ENCODE measurements at regions not wholly inside any gene's neighbourhood (a gene's known extent, or its start where the extent isn't known, plus 50 kb on each side); places are given as distances from the start of the nearest gene placed in this dataset.

GRCh38 chr13:105177265-105177900 is 1358.1 kb downstream of the EFNB2 start (continued):
- TF ChIP-seq WT1 (tag by site-specific recombination; IDR thresholded peaks at IDR 0.05): no peak
- no peak for TF ChIP-seq ZNF211 (tag by site-specific recombination; IDR thresholded peaks at IDR 0.05; ENCODE audit: low read depth)
- TF ChIP-seq ZNF174 (tag by site-specific recombination; IDR thresholded peaks at IDR 0.05): no peak

- CTCF ChIA-PET: no interaction called here
- H3K9me3 ChIP-seq (ENCODE audit: control insufficient read depth, insufficient read depth, low read depth, low read length): no peaks in the 10 kb centered on the region
- no peak overlapping the region for H3K27ac ChIP-seq (ENCODE audit: extremely low read depth, low read depth, low read length)
- TF ChIP-seq KLF8 (tag by site-specific recombination; IDR thresholded peaks at IDR 0.05): no peak
- no peak for TF ChIP-seq ZSCAN5A (tag by site-specific recombination; IDR thresholded peaks at IDR 0.05)
- TF ChIP-seq ZNF645 (tag by site-specific recombination; IDR thresholded peaks at IDR 0.05): no peak
- H3K36me3 ChIP-seq (ENCODE audit: control insufficient read depth in 2 of 2, insufficient read depth in 1 of 2, low read length in 2 of 2): no peaks in the 10 kb centered on the region
- no peak overlapping the region for H3K4me3 ChIP-seq (ENCODE audit: low read depth, low read length)
- POLR2A ChIA-PET: no interaction called here
- no peaks in the 10 kb centered on the region for H3K4me1 ChIP-seq (ENCODE audit: control insufficient read depth, insufficient read depth, low read length)
Observed at GRCh38 chr13:105170438-105170837, 1365.0 kb downstream of the EFNB2 start.

GRCh38 chr13:105168295-105168694 is 1367.2 kb downstream of the EFNB2 start:
- H3K4me1 ChIP-seq (ENCODE audit: control insufficient read depth, insufficient read depth, low read length): no peaks in the 10 kb centered on the region
- no peak for TF ChIP-seq CTCF (tag by site-specific recombination; IDR thresholded peaks at IDR 0.05)
- ChIA-PET CTCF (no interaction called here), POLR2A (no interaction called here)
- H3K4me3 ChIP-seq (ENCODE audit: low read depth, low read length): no peak overlapping the region
- H3K36me3 ChIP-seq (ENCODE audit: control insufficient read depth in 2 of 2, insufficient read depth in 1 of 2, low read length in 2 of 2): no peaks in the 10 kb centered on the region
- no peak overlapping the region for H3K27ac ChIP-seq (ENCODE audit: extremely low read depth, low read depth, low read length)
- no peaks in the 10 kb centered on the region for H3K9me3 ChIP-seq (ENCODE audit: control insufficient read depth, insufficient read depth, low read depth, low read length)

GRCh38 chr13:105167385-105167784 is 1368.1 kb downstream of the EFNB2 start:
- H3K9me3 ChIP-seq (ENCODE audit: control insufficient read depth, insufficient read depth, low read depth, low read length): no peaks in the 10 kb centered on the region
- no peaks in the 10 kb centered on the region for H3K4me1 ChIP-seq (ENCODE audit: control insufficient read depth, insufficient read depth, low read length)
- POLR2A ChIA-PET: no interaction called here
- no peak overlapping the region for H3K27ac ChIP-seq (ENCODE audit: extremely low read depth, low read depth, low read length)
- CTCF ChIA-PET: interaction anchor here (0.6 kb wide), 1 partner anchor 1870 kb away, joined by 3 read pairs; no protein-coding TSS in a partner anchor
- H3K4me3 ChIP-seq (ENCODE audit: low read depth, low read length): no peak overlapping the region
- TF ChIP-seq ZSCAN16 (tag by site-specific recombination; IDR thresholded peaks at IDR 0.05): no peak
- TF ChIP-seq TRIM28 (IDR thresholded peaks at IDR 0.05; ENCODE audit: borderline replicate concordance, low read length): no peak
- TF ChIP-seq ZEB2 (tag by site-specific recombination; IDR thresholded peaks at IDR 0.05): no peak
- TF ChIP-seq ZNF654 (tag by site-specific recombination; IDR thresholded peaks at IDR 0.05; ENCODE audit: low read depth): no peak
- TF ChIP-seq ZNF10 (tag by site-specific recombination; IDR thresholded peaks at IDR 0.05): no peak
- TF ChIP-seq ZSCAN30 (tag by site-specific recombination; IDR thresholded peaks at IDR 0.05): no peak
- no peak for TF ChIP-seq GLI4 (tag by site-specific recombination; IDR thresholded peaks at IDR 0.05)
- no peak for TF ChIP-seq ZNF19 (tag by site-specific recombination; IDR thresholded peaks at IDR 0.05; ENCODE audit: low read depth)
- no peak for TF ChIP-seq KLF10 (tag by site-specific recombination; IDR thresholded peaks at IDR 0.05)
- TF ChIP-seq ZNF555 (tag by site-specific recombination; conservative IDR thresholded peaks at IDR 0.05): no peak
- no peak for TF ChIP-seq PRDM6 (tag by site-specific recombination; IDR thresholded peaks at IDR 0.05)
- TF ChIP-seq ZNF48 (tag by site-specific recombination; IDR thresholded peaks at IDR 0.05): no peak
- TF ChIP-seq INSM2 (tag by site-specific recombination; IDR thresholded peaks at IDR 0.05): no peak
- no peak for TF ChIP-seq ZBTB8A (tag by site-specific recombination; IDR thresholded peaks at IDR 0.05)
- no peaks in the 10 kb centered on the region for H3K36me3 ChIP-seq (ENCODE audit: control insufficient read depth in 2 of 2, insufficient read depth in 1 of 2, low read length in 2 of 2)
